ENCODE measurements at regions not wholly inside any gene's neighbourhood (a gene's known extent, or its start where the extent isn't known, plus 50 kb on each side); places are given as distances from the start of the nearest gene placed in this dataset.

DNA sequence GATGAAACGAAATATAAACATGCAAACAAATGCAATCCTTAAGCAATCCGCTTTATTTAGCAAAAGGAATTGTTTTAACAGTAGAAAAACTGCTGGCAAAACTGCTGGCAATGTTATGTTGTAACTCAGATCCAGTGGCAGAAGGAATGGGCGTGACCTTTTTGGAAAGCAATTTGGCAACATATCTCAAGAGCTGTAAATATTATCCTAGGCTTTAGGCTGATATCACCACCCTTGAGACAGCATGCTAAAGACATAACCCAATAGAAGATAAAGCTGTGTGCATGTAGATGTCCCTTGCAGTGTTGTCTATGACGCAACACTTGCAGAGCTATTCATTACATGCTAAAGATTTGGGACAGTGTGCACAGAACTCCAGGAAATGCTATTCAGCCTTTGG, 138.5 kb downstream of the DICER1 start:
- DNase-seq (no peak), ATAC-seq (peak in 1 of 4 donors; percentile 20)
- WGBS (ENCODE audit: insufficient coverage, low coverage, low lambda C conversion rate, missing lambda C conversion rate): 28% methylated on average over 4 of the region's 4 CpGs
- intact Hi-C loops (cut with DNase I): no loop called here
- Histone ChIP-seq H3K27me3 (no peaks in the 10 kb centered on the region), H3K27ac (no peak overlapping the region), H3K4me3 (no peak overlapping the region), H3K36me3 (no peaks in the 10 kb centered on the region), H3K4me1 (no peaks in the 10 kb centered on the region), H3K9me3 (no peaks in the 10 kb centered on the region)
- no peak for TF ChIP-seq POLR2A (IDR thresholded peaks at IDR 0.05)
- TF ChIP-seq, protein P1, sequence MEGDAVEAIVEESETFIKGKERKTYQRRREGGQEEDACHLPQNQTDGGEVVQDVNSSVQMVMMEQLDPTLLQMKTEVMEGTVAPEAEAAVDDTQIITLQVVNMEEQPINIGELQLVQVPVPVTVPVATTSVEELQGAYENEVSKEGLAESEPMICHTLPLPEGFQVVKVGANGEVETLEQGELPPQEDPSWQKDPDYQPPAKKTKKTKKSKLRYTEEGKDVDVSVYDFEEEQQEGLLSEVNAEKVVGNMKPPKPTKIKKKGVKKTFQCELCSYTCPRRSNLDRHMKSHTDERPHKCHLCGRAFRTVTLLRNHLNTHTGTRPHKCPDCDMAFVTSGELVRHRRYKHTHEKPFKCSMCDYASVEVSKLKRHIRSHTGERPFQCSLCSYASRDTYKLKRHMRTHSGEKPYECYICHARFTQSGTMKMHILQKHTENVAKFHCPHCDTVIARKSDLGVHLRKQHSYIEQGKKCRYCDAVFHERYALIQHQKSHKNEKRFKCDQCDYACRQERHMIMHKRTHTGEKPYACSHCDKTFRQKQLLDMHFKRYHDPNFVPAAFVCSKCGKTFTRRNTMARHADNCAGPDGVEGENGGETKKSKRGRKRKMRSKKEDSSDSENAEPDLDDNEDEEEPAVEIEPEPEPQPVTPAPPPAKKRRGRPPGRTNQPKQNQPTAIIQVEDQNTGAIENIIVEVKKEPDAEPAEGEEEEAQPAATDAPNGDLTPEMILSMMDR (IDR thresholded peaks at IDR 0.05): no peak

- no CpG with 5 or more reads among the region's 1 CpG for WGBS (ENCODE audit: insufficient coverage, low coverage, low lambda C conversion rate, missing lambda C conversion rate)
These were observed 142.3 kb downstream of the DICER1 start for GRCh38 chr14:95015046-95015445.

DNA sequence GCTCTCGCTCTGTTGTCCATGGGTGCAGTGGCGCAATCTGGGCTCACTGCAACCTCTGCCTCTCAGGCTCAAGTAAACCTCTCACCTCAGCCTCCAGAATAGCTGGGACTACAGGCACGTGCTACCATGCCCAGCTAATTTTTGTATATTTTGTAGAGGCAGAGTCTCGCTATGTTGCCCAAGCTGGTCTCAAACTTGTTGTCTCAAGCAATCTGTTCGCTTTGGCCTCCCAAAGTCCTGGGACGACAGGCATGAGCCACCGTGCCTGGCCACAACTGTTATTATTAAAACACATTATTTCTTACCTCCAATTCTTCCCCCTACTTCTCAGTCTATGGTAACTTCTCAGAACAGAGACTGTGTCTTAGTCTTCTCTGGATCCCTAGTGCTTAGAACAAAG, 143.3 kb downstream of the DICER1 start:
- Histone ChIP-seq H3K4me3 (no peak overlapping the region), H3K36me3 (no peaks in the 10 kb centered on the region), H3K9me3 (no peaks in the 10 kb centered on the region), H3K4me1 (no peaks in the 10 kb centered on the region), H3K27ac (no peak overlapping the region), H3K27me3 (no peaks in the 10 kb centered on the region)
- 78% methylated on average over 5 of the region's 7 CpGs for WGBS (ENCODE audit: insufficient coverage, low coverage, low lambda C conversion rate, missing lambda C conversion rate)
- no peak for DNase-seq
- ATAC-seq: no peak
- intact Hi-C loops (cut with DNase I): no loop called here
- TF ChIP-seq, protein P1 (IDR thresholded peaks at IDR 0.05): no peak
- TF ChIP-seq POLR2A (IDR thresholded peaks at IDR 0.05): no peak

More at GRCh38 chr14:95015046-95015445, 142.3 kb downstream of the DICER1 start:
- Histone ChIP-seq H3K27me3 (no peaks in the 10 kb centered on the region), H3K9me3 (no peaks in the 10 kb centered on the region), H3K27ac (no peak overlapping the region), H3K4me3 (no peak overlapping the region), H3K36me3 (no peaks in the 10 kb centered on the region), H3K4me1 (no peaks in the 10 kb centered on the region)
- ATAC-seq (no peak), DNase-seq (no peak)
- no peak for TF ChIP-seq POLR2A (IDR thresholded peaks at IDR 0.05)
- TF ChIP-seq, protein P1 (IDR thresholded peaks at IDR 0.05): no peak
- intact Hi-C loops (cut with DNase I): no loop called here

DNA sequence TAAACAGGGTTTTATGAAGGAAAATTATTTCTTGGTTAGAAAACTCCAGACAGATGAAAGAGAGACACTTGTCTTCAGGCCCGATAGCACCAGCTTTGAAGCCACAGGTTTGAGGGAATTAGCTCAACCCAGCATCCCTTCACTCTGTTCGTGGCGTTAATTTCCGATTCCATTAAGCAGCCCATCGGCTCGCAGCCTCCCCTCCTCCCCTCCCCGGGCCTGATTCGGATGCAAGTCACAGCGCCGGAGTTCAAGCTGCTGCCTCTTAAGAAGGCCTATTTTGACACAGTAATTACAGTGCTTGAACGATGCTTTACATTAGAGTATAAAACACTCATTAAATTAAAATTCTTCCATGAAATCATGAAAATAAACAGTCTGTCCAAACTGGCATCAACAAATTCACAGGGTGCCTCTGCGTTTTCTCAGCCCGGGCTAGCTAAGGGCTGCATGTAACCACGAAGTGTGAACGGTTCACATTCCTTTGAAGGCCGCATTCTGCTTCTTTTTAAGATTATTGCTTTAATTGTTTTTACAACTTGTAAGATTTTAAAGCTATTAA, 145.8 kb downstream of the DICER1 start:
- Histone ChIP-seq H3K36me3 (no peaks in the 10 kb centered on the region), H3K4me3 (no peak overlapping the region), H3K27me3 (no peaks in the 10 kb centered on the region), H3K27ac (no peak overlapping the region), H3K4me1 (no peaks in the 10 kb centered on the region), H3K9me3 (no peaks in the 10 kb centered on the region)
- ATAC-seq: no peak
- intact Hi-C loops (cut with DNase I): no loop called here
- TF ChIP-seq, protein P1 (IDR thresholded peaks at IDR 0.05): no peak
- no peak for DNase-seq
- WGBS (ENCODE audit: insufficient coverage, low coverage, low lambda C conversion rate, missing lambda C conversion rate): 43% methylated on average over 16 of the region's 16 CpGs

Measured in right lobe of liver (tissue), 6 donors.